ENCODE measurements at regions not wholly inside any gene's neighbourhood (a gene's known extent, or its start where the extent isn't known, plus 50 kb on each side); places are given as distances from the start of the nearest gene placed in this dataset.
"Not testable (repeated sequence)": the region's sequence is repeated elsewhere in the genome, so short reads cannot be mapped to it uniquely, and the experiment has no call there.

GRCh38 chr21:27771938-27772483 is 805.1 kb upstream of the ADAMTS5 start:
- DNase-seq (ENCODE audit: extremely low read depth in 1 of 2, low read depth in 1 of 2), result no peak

- DNase-seq (ENCODE audit: extremely low read depth in 1 of 2, low read depth in 1 of 2), result no peak
Observed at GRCh38 chr21:27769763-27770162, 802.9 kb upstream of the ADAMTS5 start.

GRCh38 chr21:27768046-27768637 is 801.3 kb upstream of the ADAMTS5 start:
- not testable (repeated sequence) for DNase-seq (ENCODE audit: extremely low read depth in 1 of 2, low read depth in 1 of 2)

- DNase-seq (ENCODE audit: extremely low read depth in 1 of 2, low read depth in 1 of 2), result no peak
Observed at GRCh38 chr21:27764056-27764455, 797.2 kb upstream of the ADAMTS5 start.

- no peak for DNase-seq (ENCODE audit: extremely low read depth in 1 of 2, low read depth in 1 of 2)
Observed at GRCh38 chr21:27761623-27762022, 794.7 kb upstream of the ADAMTS5 start.

- no peak for DNase-seq (ENCODE audit: extremely low read depth in 1 of 2, low read depth in 1 of 2)
Observed at GRCh38 chr21:27759820-27760219, 792.9 kb upstream of the ADAMTS5 start.

GRCh38 chr21:27759091-27759659 is 792.3 kb upstream of the ADAMTS5 start:
- no peak for DNase-seq (ENCODE audit: extremely low read depth in 1 of 2, low read depth in 1 of 2)

GRCh38 chr21:27756191-27756590 is 789.3 kb upstream of the ADAMTS5 start:
- no peak for DNase-seq (ENCODE audit: extremely low read depth in 1 of 2, low read depth in 1 of 2)

GRCh38 chr21:27743971-27744564 is 777.2 kb upstream of the ADAMTS5 start:
- no peak for DNase-seq (ENCODE audit: extremely low read depth in 1 of 2, low read depth in 1 of 2)

GRCh38 chr21:27741736-27742135 is 774.8 kb upstream of the ADAMTS5 start:
- DNase-seq (ENCODE audit: extremely low read depth in 1 of 2, low read depth in 1 of 2), result no peak

GRCh38 chr21:27740084-27740483 is 773.2 kb upstream of the ADAMTS5 start:
- DNase-seq (ENCODE audit: extremely low read depth in 1 of 2, low read depth in 1 of 2), result no peak

- no peak for DNase-seq (ENCODE audit: extremely low read depth in 1 of 2, low read depth in 1 of 2)
Observed at GRCh38 chr21:27739187-27739586, 772.3 kb upstream of the ADAMTS5 start.

GRCh38 chr21:27735699-27736098 is 768.8 kb upstream of the ADAMTS5 start:
- no peak for DNase-seq (ENCODE audit: extremely low read depth in 1 of 2, low read depth in 1 of 2)

GRCh38 chr21:27734146-27734545 is 767.3 kb upstream of the ADAMTS5 start:
- DNase-seq (ENCODE audit: extremely low read depth in 1 of 2, low read depth in 1 of 2), result no peak

GRCh38 chr21:27725916-27726315 is 759.0 kb upstream of the ADAMTS5 start:
- no peak for DNase-seq (ENCODE audit: extremely low read depth in 1 of 2, low read depth in 1 of 2)

- DNase-seq (ENCODE audit: extremely low read depth in 1 of 2, low read depth in 1 of 2), result no peak
Observed at GRCh38 chr21:27722095-27722494, 755.2 kb upstream of the ADAMTS5 start.

- DNase-seq (ENCODE audit: extremely low read depth in 1 of 2, low read depth in 1 of 2), result no peak
Observed at GRCh38 chr21:27721675-27722074, 754.8 kb upstream of the ADAMTS5 start.

- no peak for DNase-seq (ENCODE audit: extremely low read depth in 1 of 2, low read depth in 1 of 2)
Observed at GRCh38 chr21:27719226-27719625, 752.3 kb upstream of the ADAMTS5 start.

- no peak for DNase-seq (ENCODE audit: extremely low read depth in 1 of 2, low read depth in 1 of 2)
Observed at GRCh38 chr21:27715131-27715530, 748.2 kb upstream of the ADAMTS5 start.

GRCh38 chr21:27713154-27714109 is 746.5 kb upstream of the ADAMTS5 start:
- no peak for DNase-seq (ENCODE audit: extremely low read depth in 1 of 2, low read depth in 1 of 2)

- no peak for DNase-seq (ENCODE audit: extremely low read depth in 1 of 2, low read depth in 1 of 2)
Observed at GRCh38 chr21:27704567-27705166, 737.8 kb upstream of the ADAMTS5 start.

Measured in activated CD8-positive, alpha-beta memory T cell treated with anti-CD3 and anti-CD28 coated beads for 1 hour (primary cell).